GM19239 (cell line): ENCODE measurements at regions not wholly inside any gene's neighbourhood (a gene's known extent, or its start where the extent isn't known, plus 50 kb on each side); places are given as distances from the start of the nearest gene placed in this dataset.
"Not testable (repeated sequence)": the region's sequence is repeated elsewhere in the genome, so short reads cannot be mapped to it uniquely, and the experiment has no call there.

Source experiments
- DNase-seq: peaks from one replicate; pipeline ENCODE4 v3.0.0; 2011; ENCODE audit warnings: low spot score; ENCODE audit not compliant: insufficient read length
- FAIRE-seq: peaks from 2 replicates; lab custom pipeline; 2011; peaks lifted over from hg19 to GRCh38; lab: Jason Lieb, UNC

GRCh38 chr4:100042711-100043110, 92.6 kb upstream of the H2AZ1 start:
- no peak for DNase-seq
- no peak for FAIRE-seq

- no peak for FAIRE-seq
- DNase-seq, result no peak
Measured at GRCh38 chr4:100042235-100042634, 92.2 kb upstream of the H2AZ1 start.

GRCh38 chr4:100041646-100042045, 91.6 kb upstream of the H2AZ1 start:
- DNase-seq (no peak), FAIRE-seq (no peak)

GRCh38 chr4:100034023-100034664, 84.1 kb upstream of the H2AZ1 start:
- DNase-seq, result no peak
- peak; percentile 4 for FAIRE-seq

GRCh38 chr4:100026066-100026465, 76.0 kb upstream of the H2AZ1 start:
- DNase-seq (no peak), FAIRE-seq (no peak)

GRCh38 chr4:100023800-100024199, 73.7 kb upstream of the H2AZ1 start:
- DNase-seq (no peak), FAIRE-seq (no peak)

GRCh38 chr4:100022792-100023222, 72.7 kb upstream of the H2AZ1 start:
- DNase-seq (no peak), FAIRE-seq (no peak)

- no peak for DNase-seq
Measured at GRCh38 chr4:100019821-100020220, 69.7 kb upstream of the H2AZ1 start.

GRCh38 chr4:100017637-100018310, 67.7 kb upstream of the H2AZ1 start:
- no peak for DNase-seq
- no peak for FAIRE-seq

More at GRCh38 chr4:100019821-100020220, 69.7 kb upstream of the H2AZ1 start:
- no peak for FAIRE-seq

- DNase-seq (no peak), FAIRE-seq (no peak)
Measured at GRCh38 chr4:100016191-100016590, 66.1 kb upstream of the H2AZ1 start.

- no peak for FAIRE-seq
Measured at GRCh38 chr4:100014616-100015015, 64.5 kb upstream of the H2AZ1 start.

GRCh38 chr4:100009490-100009889, 59.4 kb upstream of the H2AZ1 start:
- DNase-seq, result no peak
- no peak for FAIRE-seq

More at GRCh38 chr4:100014616-100015015, 64.5 kb upstream of the H2AZ1 start:
- no peak for DNase-seq

- FAIRE-seq (no peak), DNase-seq (no peak)
Measured at GRCh38 chr4:100008048-100008447, 58.0 kb upstream of the H2AZ1 start.

- DNase-seq, FAIRE-seq: not testable (repeated sequence)
Measured at GRCh38 chr4:100006161-100006560, 56.1 kb upstream of the H2AZ1 start.
